ENCODE measurements at regions not wholly inside any gene's neighbourhood (a gene's known extent, or its start where the extent isn't known, plus 50 kb on each side); places are given as distances from the start of the nearest gene placed in this dataset.

DNA sequence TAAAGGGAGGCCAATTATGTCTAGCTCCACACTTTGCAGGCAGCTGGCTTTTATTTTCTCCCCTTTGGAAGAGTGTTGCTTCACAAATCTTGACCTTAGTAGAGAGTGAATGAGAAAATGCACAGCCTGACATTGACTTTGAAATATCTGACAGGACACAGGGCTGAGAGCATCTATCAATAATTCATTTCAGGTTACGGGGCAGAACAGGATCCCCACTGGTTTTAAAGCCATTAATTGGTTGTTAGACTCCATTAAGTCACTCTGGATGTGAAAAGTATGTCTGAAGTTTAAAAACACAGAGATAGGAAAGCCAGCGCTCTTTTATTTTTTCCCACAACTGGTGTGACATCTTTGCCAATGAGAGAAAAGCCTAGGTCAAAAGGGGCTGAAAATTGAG lies 251.9 kb upstream of the TMC3 start:
- no peaks in the 10 kb centered on the region for H3K4me1 ChIP-seq (ENCODE audit: control insufficient read depth in 2 of 2, insufficient read depth in 2 of 2, low read length in 2 of 2)
- H3K4me3 ChIP-seq (ENCODE audit: low read length), result no peak overlapping the region
- H3K27ac ChIP-seq (ENCODE audit: low read depth, low read length), result no peak overlapping the region
- no peak for DNase-seq
- Mint-ChIP-seq H3K36me3 (no peaks in the 10 kb centered on the region), H3K9me3 (peaks cover 0 to 16% (median 5%) of the 10 kb centered on the region in 11 donors), H3K4me3 (no peak overlapping the region), H3K27ac (no peak overlapping the region), H3K4me1 (peaks cover 0 to 1% (median 0%) of the 10 kb centered on the region in 7 donors), H3K27me3 (peaks cover 6 to 38% (median 18%) of the 10 kb centered on the region in 5 donors)
- POLR2A ChIA-PET, result no interaction called here
- no peaks in the 10 kb centered on the region for H3K27me3 ChIP-seq (ENCODE audit: control insufficient read depth in 2 of 2, insufficient read depth in 2 of 2, low read length in 2 of 2)
- CTCF ChIA-PET, result no interaction called here
- no peak for ATAC-seq
- H3K36me3 ChIP-seq (ENCODE audit: control insufficient read depth in 2 of 3, insufficient read depth in 3 of 3, low read length in 3 of 3), result no peaks in the 10 kb centered on the region
- intact Hi-C loops (cut with micrococcal nuclease), result no loop called here
- H3K9me3 ChIP-seq (ENCODE audit: control insufficient read depth in 2 of 3, low read length in 3 of 3), result no peaks in the 10 kb centered on the region

DNA sequence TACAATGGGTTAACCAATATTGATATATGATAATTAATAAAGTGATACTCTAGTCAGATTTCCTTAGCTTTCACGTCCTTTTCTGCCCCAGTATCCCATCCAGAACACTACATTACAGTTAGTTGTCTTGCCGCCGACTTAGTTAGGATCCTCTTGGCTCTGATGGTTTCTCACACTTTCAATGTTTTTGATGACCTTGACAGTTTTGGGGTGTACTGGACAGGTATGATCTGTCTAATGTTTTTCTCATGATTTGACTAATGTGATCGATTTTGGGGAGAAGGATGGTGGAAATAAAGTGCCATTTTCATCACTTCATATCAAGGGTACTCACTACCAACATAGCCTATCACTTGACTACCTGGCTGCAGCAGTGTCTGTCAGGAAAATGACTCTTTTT lies 245.0 kb upstream of the TMC3 start:
- Histone ChIP-seq H3K27me3 (ENCODE audit: control insufficient read depth in 2 of 2, insufficient read depth in 2 of 2, low read length in 2 of 2) (no peaks in the 10 kb centered on the region), H3K4me1 (ENCODE audit: control insufficient read depth in 2 of 2, insufficient read depth in 2 of 2, low read length in 2 of 2) (no peaks in the 10 kb centered on the region), H3K27ac (ENCODE audit: low read depth, low read length) (no peak overlapping the region), H3K4me3 (ENCODE audit: low read length) (no peak overlapping the region), H3K36me3 (ENCODE audit: control insufficient read depth in 2 of 3, insufficient read depth in 3 of 3, low read length in 3 of 3) (no peaks in the 10 kb centered on the region), H3K9me3 (ENCODE audit: control insufficient read depth in 2 of 3, low read length in 3 of 3) (no peaks in the 10 kb centered on the region)
- Mint-ChIP-seq H3K9me3 (peaks cover 0 to 1% (median 0%) of the 10 kb centered on the region in 11 donors), H3K36me3 (no peaks in the 10 kb centered on the region), H3K4me1 (peaks cover 0 to 2% (median 0%) of the 10 kb centered on the region in 7 donors), H3K4me3 (no peak overlapping the region), H3K27me3 (peaks cover 7 to 25% (median 14%) of the 10 kb centered on the region in 5 donors), H3K27ac (no peak overlapping the region)
- POLR2A ChIA-PET, result no interaction called here
- CTCF ChIA-PET, result no interaction called here
- intact Hi-C loops (cut with micrococcal nuclease), result no loop called here
- ATAC-seq (no peak), DNase-seq (no peak)

DNA sequence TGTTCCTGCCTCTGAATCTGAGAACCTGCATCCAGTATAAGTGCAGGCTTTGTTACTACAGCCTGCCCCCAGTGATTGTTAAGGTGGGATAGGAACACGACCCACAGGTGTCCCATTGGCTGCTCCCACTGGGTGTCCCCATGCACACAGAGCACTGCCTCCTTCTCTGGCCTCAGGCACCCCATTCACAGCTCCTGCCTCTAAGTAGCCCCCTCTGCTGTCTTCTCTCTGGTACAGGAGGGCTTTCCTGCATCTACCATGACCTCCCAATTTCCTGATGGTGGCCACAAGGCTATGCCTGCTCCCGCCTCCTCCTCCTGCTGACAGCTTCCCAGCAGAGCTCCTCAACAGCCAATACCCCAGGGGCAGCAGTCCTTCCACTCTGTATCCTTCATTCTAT lies 238.6 kb upstream of the TMC3 start:
- Histone ChIP-seq H3K4me1 (ENCODE audit: control insufficient read depth in 2 of 2, insufficient read depth in 2 of 2, low read length in 2 of 2) (no peaks in the 10 kb centered on the region), H3K36me3 (ENCODE audit: control insufficient read depth in 2 of 3, insufficient read depth in 3 of 3, low read length in 3 of 3) (no peaks in the 10 kb centered on the region), H3K4me3 (ENCODE audit: low read length) (no peak overlapping the region), H3K27me3 (ENCODE audit: control insufficient read depth in 2 of 2, insufficient read depth in 2 of 2, low read length in 2 of 2) (no peaks in the 10 kb centered on the region), H3K27ac (ENCODE audit: low read depth, low read length) (no peak overlapping the region), H3K9me3 (ENCODE audit: control insufficient read depth in 2 of 3, low read length in 3 of 3) (no peaks in the 10 kb centered on the region)
- ATAC-seq, result no peak
- H3K36me3 Mint-ChIP-seq, result no peaks in the 10 kb centered on the region
- no peak overlapping the region for H3K27ac Mint-ChIP-seq
- ChIA-PET POLR2A (no interaction called here), CTCF (no interaction called here)
- peaks cover 6 to 22% (median 9%) of the 10 kb centered on the region in 5 donors for H3K27me3 Mint-ChIP-seq
- intact Hi-C loops (cut with micrococcal nuclease), result no loop called here
- H3K4me3 Mint-ChIP-seq, result no peak overlapping the region
- peaks cover 0 to 4% (median 0%) of the 10 kb centered on the region in 7 donors for H3K4me1 Mint-ChIP-seq
- no peak for DNase-seq
- H3K9me3 Mint-ChIP-seq, result no peaks in the 10 kb centered on the region

DNA sequence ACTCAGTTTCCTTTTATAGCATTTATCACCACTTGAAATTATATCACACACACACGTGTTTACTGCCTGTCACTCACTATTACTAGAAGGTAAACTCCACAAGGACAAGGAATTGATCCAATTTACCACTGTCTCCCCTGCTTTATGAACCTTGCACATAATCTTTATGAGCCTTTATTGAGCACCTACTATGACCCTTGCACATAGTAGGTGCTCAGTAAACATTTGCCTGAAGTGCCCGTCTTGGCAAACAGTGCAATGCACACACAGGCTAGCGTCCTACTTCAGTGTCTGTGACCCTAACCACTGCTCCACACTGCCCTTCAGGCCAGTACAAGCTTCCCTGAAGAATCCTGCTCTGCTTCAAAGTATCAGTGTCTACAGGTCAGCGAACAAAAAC lies 237.7 kb upstream of the TMC3 start:
- no peak for DNase-seq
- H3K4me1 Mint-ChIP-seq, result peaks cover 0 to 2% (median 0%) of the 10 kb centered on the region in 7 donors
- Histone ChIP-seq H3K27ac (ENCODE audit: low read depth, low read length) (no peak overlapping the region), H3K4me1 (ENCODE audit: control insufficient read depth in 2 of 2, insufficient read depth in 2 of 2, low read length in 2 of 2) (no peaks in the 10 kb centered on the region), H3K9me3 (ENCODE audit: control insufficient read depth in 2 of 3, low read length in 3 of 3) (no peaks in the 10 kb centered on the region), H3K4me3 (ENCODE audit: low read length) (no peak overlapping the region), H3K36me3 (ENCODE audit: control insufficient read depth in 2 of 3, insufficient read depth in 3 of 3, low read length in 3 of 3) (no peaks in the 10 kb centered on the region), H3K27me3 (ENCODE audit: control insufficient read depth in 2 of 2, insufficient read depth in 2 of 2, low read length in 2 of 2) (no peaks in the 10 kb centered on the region)
- no peak overlapping the region for H3K4me3 Mint-ChIP-seq
- POLR2A ChIA-PET, result no interaction called here
- H3K36me3 Mint-ChIP-seq, result no peaks in the 10 kb centered on the region
- H3K27me3 Mint-ChIP-seq, result peaks cover 6 to 22% (median 9%) of the 10 kb centered on the region in 5 donors
- intact Hi-C loops (cut with micrococcal nuclease), result no loop called here
- H3K9me3 Mint-ChIP-seq, result no peaks in the 10 kb centered on the region
- ATAC-seq, result no peak
- CTCF ChIA-PET, result no interaction called here
- H3K27ac Mint-ChIP-seq, result no peak overlapping the region

DNA sequence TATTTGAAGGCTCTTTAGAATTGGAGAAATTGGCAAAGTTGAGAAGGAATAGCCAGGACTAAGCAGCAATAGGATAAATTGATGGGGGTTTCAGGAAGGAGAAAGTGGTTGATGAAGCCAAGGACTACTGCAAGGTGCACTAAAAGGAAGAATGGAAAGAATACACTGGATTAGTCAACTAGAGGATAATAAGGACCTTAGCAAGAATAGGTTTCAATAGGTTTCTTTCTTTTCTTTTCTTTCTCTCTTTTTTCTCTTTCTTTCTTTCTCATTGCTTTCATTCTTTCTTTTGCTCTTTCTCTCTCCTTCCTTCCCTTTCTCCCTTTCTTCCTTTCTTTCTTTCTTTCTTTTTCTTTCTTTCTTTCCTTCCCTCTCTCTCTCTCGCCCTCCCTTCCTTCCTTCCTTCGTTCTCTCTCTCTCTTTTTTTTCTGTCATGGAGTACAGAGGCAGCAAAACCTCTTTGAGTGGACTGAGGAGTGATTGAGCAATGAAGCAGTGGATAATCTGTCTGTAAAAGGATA lies 234.4 kb upstream of the TMC3 start:
- ChIA-PET POLR2A (no interaction called here), CTCF (no interaction called here)
- H3K9me3 Mint-ChIP-seq, result peaks cover 0 to 2% (median 0%) of the 10 kb centered on the region in 11 donors
- no peak overlapping the region for H3K4me3 Mint-ChIP-seq
- no peaks in the 10 kb centered on the region for H3K27me3 ChIP-seq (ENCODE audit: control insufficient read depth in 2 of 2, insufficient read depth in 2 of 2, low read length in 2 of 2)
- H3K27ac Mint-ChIP-seq, result no peak overlapping the region
- H3K9me3 ChIP-seq (ENCODE audit: control insufficient read depth in 2 of 3, low read length in 3 of 3), result no peaks in the 10 kb centered on the region
- H3K27me3 Mint-ChIP-seq, result peaks cover 0 to 23% (median 18%) of the 10 kb centered on the region in 5 donors
- H3K4me1 Mint-ChIP-seq, result peaks cover 0 to 2% (median 0%) of the 10 kb centered on the region in 7 donors
- intact Hi-C loops (cut with micrococcal nuclease), result no loop called here
- H3K36me3 ChIP-seq (ENCODE audit: control insufficient read depth in 2 of 3, insufficient read depth in 3 of 3, low read length in 3 of 3), result no peaks in the 10 kb centered on the region
- no peak overlapping the region for H3K27ac ChIP-seq (ENCODE audit: low read depth, low read length)
- no peaks in the 10 kb centered on the region for H3K36me3 Mint-ChIP-seq
- H3K4me1 ChIP-seq (ENCODE audit: control insufficient read depth in 2 of 2, insufficient read depth in 2 of 2, low read length in 2 of 2), result no peaks in the 10 kb centered on the region
- ATAC-seq, result no peak
- no peak for DNase-seq
- no peak overlapping the region for H3K4me3 ChIP-seq (ENCODE audit: low read length)

DNA sequence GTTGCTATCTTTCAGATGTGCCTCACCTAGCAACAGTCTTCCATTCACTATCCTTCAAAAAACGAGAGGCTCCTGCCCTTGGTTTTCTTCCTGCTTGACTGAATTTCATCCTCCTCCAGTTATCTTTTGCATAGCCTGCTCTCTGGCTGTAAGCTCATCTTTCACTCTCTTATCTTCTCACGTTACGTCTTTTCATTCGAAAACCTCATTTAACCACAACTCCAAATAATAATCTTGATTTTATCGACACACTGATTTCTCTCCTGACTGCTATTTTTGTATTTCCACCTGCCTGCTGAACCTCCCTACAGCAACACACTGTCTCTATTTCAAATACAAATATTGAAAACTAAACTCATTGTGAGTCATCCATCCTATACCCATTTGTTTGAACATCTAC lies 230.7 kb upstream of the TMC3 start:
- no peak overlapping the region for H3K27ac Mint-ChIP-seq
- no peak overlapping the region for H3K4me3 Mint-ChIP-seq
- DNase-seq (no peak), ATAC-seq (no peak)
- no peak overlapping the region for H3K27ac ChIP-seq (ENCODE audit: low read depth, low read length)
- ChIA-PET CTCF (no interaction called here), POLR2A (no interaction called here)
- intact Hi-C loops (cut with micrococcal nuclease), result no loop called here
- H3K27me3 Mint-ChIP-seq, result peaks cover 0 to 23% (median 13%) of the 10 kb centered on the region in 5 donors
- no peak overlapping the region for H3K4me3 ChIP-seq (ENCODE audit: low read length)
- no peaks in the 10 kb centered on the region for H3K36me3 ChIP-seq (ENCODE audit: control insufficient read depth in 2 of 3, insufficient read depth in 3 of 3, low read length in 3 of 3)
- no peaks in the 10 kb centered on the region for H3K9me3 ChIP-seq (ENCODE audit: control insufficient read depth in 2 of 3, low read length in 3 of 3)
- peaks cover 5 to 19% (median 16%) of the 10 kb centered on the region in 11 donors for H3K9me3 Mint-ChIP-seq
- no peaks in the 10 kb centered on the region for H3K4me1 Mint-ChIP-seq
- peaks cover 0 to 6% (median 4%) of the 10 kb centered on the region in 5 donors for H3K36me3 Mint-ChIP-seq
- H3K4me1 ChIP-seq (ENCODE audit: control insufficient read depth in 2 of 2, insufficient read depth in 2 of 2, low read length in 2 of 2), result no peaks in the 10 kb centered on the region
- H3K27me3 ChIP-seq (ENCODE audit: control insufficient read depth in 2 of 2, insufficient read depth in 2 of 2, low read length in 2 of 2), result no peaks in the 10 kb centered on the region

DNA sequence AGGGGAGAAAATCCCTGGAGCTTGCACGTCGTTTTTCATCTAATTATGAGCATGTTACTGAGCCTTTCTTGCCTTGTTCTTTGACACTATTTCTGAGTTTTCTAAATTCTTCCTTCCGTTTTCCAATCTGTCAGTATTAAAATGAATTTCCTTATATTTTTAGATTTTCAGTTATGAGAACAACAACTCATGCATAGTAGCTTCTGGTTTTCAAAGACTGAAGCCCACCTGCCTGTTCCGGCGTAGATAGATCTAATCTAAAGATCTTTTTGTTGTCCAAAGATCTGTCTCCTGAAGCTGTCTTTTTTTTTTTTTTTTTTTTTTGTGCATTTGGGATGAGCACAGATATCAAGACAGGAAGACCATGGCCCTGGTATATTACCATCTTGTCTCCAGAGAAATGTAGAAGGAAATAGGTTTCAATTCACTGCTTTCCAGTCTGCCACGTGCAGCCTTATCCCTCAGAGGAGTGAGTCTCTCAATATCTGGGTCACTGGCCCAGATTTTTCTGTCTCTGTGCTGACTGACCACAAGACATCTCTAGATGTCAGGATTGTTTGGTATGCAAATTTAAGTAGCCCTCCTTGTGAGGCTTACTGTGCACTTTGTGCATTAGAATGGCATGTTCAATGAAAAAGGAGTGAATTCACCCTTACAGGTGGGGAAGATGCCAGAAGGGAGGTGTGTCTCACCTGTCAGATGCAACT lies 222.3 kb upstream of the TMC3 start:
- no peaks in the 10 kb centered on the region for H3K4me1 ChIP-seq (ENCODE audit: control insufficient read depth in 2 of 2, insufficient read depth in 2 of 2, low read length in 2 of 2)
- Mint-ChIP-seq H3K27ac (no peak overlapping the region), H3K9me3 (peaks cover 5 to 25% (median 11%) of the 10 kb centered on the region in 11 donors), H3K4me1 (peaks cover 0 to 4% (median 0%) of the 10 kb centered on the region in 7 donors), H3K27me3 (peaks cover 2 to 44% (median 21%) of the 10 kb centered on the region in 5 donors), H3K4me3 (no peak overlapping the region), H3K36me3 (peaks cover 0 to 6% (median 4%) of the 10 kb centered on the region in 5 donors)
- DNase-seq (no peak), ATAC-seq (no peak)
- ChIA-PET CTCF (no interaction called here), POLR2A (no interaction called here)
- no peak overlapping the region for H3K4me3 ChIP-seq (ENCODE audit: low read length)
- H3K27ac ChIP-seq (ENCODE audit: low read depth, low read length), result no peak overlapping the region
- no peaks in the 10 kb centered on the region for H3K36me3 ChIP-seq (ENCODE audit: control insufficient read depth in 2 of 3, insufficient read depth in 3 of 3, low read length in 3 of 3)
- H3K27me3 ChIP-seq (ENCODE audit: control insufficient read depth in 2 of 2, insufficient read depth in 2 of 2, low read length in 2 of 2), result no peaks in the 10 kb centered on the region
- no peaks in the 10 kb centered on the region for H3K9me3 ChIP-seq (ENCODE audit: control insufficient read depth in 2 of 3, low read length in 3 of 3)
- intact Hi-C loops (cut with micrococcal nuclease), result no loop called here

Data from naive thymus-derived CD4-positive, alpha-beta T cell (primary cell).